ENCODE measurements at regions not wholly inside any gene's neighbourhood (a gene's known extent, or its start where the extent isn't known, plus 50 kb on each side); places are given as distances from the start of the nearest gene placed in this dataset.
"Not testable (repeated sequence)": the region's sequence is repeated elsewhere in the genome, so short reads cannot be mapped to it uniquely, and the experiment has no call there.

DNA sequence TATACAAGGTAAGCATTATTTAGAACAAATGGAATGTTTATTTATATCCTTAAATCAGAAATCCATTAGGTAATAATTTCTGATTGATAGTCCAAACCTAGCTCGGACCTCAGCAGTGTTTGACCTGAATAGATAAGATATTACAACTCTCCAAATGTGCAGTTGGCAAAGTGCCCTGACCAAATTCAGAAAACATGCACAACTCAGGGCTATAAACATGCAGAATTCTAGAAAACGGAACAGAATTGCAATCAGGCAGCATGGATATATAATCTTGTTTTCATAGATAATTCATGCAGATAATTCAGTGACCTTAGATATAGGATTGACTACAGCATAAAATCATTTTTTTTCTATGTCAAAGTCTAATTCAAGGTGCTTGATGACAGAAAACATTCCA lies 626.6 kb upstream of the CITED2 start:
- in situ Hi-C loops (cut with HindIII; ENCODE audit: low sequenced_read_pairs) = no loop called here

DNA sequence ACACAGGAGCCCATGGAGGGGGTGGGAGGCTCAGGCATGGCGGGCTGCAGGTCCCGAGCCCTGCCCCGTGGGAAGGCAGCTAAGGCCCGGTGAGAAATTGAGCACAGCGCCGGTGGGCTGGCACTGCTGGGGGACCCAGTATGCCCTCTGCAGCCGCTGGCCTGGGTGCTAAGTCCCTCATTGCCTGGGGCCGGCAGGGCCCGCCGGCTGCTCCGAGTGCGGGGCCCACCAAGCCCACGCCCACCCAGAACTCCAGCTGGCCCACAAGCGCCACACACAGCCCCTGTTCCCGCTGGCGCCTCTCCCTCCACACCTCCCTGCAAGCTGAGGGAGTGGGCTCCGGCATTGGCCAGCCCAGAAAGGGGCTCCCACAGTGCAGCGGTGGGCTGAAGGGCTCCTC lies 625.2 kb upstream of the CITED2 start:
- in situ Hi-C loops (cut with HindIII; ENCODE audit: low sequenced_read_pairs) = not testable (repeated sequence)

DNA sequence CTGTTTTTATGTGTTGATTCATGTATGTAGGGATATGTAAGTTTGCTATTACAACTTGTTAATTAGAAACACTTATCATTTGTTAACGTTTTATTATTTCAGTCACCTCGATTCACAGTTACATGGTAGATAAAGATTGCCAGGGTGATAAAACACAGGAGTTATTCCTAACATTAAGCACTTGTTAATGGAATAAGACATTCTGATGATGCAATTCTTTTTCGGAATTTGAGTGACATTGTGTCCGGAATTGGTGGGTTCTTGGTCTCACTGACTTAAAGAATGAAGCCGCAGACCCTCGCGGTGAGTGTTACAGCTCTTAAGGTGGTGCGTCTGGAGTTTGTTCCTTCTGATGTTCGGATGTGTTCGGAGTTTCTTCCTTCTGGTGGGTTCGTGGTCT lies 624.0 kb upstream of the CITED2 start:
- in situ Hi-C loops (cut with HindIII; ENCODE audit: low sequenced_read_pairs) = not testable (repeated sequence)

DNA sequence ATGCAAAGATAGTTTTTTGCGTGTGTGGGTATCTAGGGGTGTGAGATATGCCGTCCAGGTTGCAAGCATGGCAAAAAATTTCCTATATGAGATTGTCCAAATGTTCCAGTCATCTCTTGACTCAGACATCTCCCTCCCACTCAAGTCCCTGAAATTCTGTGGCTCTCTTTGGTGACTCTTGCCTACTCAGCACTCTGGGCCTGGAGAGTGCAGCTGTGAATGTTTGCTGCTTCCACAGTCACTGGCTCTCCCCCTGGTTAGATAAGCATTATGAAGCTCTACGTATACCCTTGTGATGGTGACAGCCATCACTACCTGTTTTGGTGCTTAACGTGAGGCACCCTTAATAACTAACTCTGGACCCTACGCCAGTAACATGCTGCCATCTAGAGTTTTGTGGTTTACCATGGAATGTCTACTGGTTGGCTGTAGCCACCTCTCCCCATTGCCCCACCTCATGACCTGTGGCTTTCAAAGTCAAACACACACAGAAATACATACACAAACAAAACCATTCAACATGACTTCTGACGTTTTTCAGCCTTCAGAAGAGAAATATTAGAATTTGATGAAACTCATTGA lies 621.9 kb upstream of the CITED2 start:
- in situ Hi-C loops (cut with HindIII; ENCODE audit: low sequenced_read_pairs) = no loop called here

DNA sequence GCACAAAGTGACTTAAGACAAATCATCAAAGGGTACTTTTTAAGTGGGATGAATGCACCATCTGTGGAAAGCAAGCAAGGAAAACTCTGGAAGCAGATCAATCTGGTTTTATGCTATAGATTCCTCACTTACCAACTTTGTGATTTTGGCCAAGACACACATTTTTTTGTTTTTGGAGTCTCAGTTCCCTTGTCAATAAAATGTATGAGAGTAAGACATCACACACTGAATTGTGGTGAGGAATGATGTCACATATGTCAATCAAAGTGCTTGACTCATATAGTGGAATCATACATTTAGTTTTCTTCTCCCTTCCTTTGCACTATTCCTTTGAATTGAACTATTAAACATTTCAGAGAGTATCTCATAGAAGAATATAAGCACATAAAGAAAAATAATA lies 620.5 kb upstream of the CITED2 start:
- in situ Hi-C loops (cut with HindIII; ENCODE audit: low sequenced_read_pairs) = no loop called here

DNA sequence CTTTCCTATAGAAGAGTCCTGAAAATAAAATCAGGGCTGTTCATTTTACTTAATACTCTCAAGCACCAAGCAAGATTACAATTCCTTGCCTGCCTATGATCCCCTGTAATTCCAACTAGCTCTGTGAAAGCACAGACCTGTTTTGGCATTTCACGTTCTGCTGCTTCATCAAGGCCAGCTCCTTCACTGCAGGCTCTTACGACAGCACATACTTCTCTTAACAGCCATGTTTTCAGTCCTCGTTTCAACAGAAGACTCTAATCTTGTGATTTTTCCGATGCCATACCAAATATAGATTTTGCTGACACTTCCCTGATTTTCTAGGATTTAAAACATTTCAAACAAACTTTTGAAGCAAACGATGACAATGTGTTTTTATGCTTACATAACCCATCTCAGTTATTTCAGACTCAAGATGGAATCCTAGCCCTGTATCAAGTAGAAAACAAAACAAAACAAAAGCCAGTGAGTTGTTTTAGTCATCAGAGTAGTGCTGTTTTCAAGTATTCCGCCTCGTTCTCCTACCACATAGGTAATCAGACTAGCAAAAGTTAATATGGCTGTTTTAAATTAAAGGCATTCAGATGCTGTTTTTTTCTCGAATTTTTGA lies 616.5 kb upstream of the CITED2 start:
- in situ Hi-C loops (cut with HindIII; ENCODE audit: low sequenced_read_pairs) = no loop called here

DNA sequence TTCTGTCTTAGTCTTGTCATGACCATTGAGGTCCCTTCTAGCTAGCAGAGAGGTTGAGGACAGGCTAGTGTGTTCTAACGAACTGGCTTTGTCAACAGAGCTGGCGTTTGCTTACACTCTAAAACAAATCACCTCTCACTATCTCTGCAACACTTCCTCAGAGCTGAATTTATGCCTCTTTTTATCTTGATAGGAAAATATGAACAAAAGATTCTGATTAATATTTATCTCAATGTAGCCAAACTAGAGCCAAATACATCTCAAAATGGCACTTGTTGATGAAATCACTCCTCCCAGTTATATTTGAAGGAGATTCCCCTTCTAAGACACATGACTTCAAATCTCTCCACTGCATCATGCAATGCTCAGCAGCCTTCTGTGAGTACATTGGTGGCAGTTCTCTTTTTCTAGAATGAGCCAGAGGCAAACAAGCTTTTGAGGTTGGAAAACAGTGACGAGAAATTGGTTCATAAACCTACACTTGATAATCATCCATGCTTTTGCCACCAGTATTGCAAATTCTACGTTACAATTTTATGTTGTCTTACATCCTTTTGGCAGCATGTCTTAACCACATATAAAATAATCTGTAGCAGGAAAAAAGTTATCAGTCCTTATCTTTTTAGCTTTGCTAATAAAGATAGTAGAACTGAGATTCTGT lies 615.7 kb upstream of the CITED2 start:
- in situ Hi-C loops (cut with HindIII; ENCODE audit: low sequenced_read_pairs) = no loop called here

DNA sequence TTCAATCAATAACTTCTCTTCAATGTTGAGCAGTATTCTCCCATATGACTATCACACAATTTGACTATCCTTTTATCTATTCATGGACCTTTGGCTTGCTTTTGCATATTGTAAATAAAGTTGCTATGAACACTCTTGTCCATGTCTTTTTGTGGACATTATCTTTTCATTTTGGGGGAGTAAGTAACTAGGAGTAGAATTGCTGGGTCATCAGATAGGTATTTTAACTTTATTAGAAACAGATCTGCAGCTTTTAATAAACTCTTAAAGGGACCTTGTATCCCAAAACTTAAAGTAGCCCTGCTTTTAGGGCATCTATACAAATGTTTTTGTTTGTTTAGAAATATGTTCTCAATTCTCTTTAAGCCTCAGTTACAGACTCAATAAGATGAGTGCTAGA lies 614.2 kb upstream of the CITED2 start:
- in situ Hi-C loops (cut with HindIII; ENCODE audit: low sequenced_read_pairs) = no loop called here

DNA sequence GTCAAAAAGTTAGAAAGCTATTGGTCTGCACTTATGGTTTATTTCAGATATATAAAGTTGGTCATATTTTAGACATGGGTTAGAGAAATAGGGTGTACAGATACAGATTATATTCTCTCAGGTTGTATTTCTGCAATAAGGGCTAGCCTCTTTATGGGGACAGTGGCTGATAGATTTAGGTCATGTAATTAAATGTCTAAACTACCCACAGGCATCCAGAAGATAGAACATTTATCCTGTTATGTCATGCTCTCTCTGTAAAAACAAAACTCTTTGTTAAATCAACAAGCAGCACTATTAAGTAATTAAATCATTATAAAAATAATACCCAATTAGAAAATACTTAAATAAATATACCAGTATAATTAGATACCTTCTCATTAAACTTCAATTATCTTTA lies 612.6 kb upstream of the CITED2 start:
- in situ Hi-C loops (cut with HindIII; ENCODE audit: low sequenced_read_pairs) = no loop called here

DNA sequence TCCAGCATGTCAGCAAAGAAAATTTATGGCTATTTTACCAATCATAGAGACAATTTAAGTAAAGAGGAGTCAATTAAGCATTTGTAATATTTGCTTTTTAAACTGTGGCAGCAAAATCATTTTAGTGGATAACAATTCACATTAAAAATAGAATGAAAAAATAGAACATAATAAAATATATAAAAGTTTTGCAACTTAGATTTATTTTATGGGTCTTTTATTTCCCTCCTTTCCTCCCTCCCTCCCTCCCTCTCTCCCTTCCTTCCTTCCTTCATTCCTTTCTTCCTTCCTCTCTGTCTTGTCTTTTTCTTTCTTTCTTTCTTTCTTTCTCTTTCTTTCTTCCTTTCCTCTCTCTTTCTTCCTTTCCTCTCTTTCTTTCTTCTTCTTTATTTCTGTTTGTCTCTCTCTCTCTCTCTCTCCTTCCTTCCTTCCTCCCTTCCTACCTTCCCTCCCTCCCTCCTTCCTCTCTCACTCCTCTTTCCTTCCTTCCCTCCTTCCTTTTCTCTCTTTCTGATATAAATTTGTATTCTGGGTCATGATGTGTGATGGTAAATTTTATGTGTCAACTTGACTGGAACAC lies 610.9 kb upstream of the CITED2 start:
- in situ Hi-C loops (cut with HindIII; ENCODE audit: low sequenced_read_pairs) = no loop called here

DNA sequence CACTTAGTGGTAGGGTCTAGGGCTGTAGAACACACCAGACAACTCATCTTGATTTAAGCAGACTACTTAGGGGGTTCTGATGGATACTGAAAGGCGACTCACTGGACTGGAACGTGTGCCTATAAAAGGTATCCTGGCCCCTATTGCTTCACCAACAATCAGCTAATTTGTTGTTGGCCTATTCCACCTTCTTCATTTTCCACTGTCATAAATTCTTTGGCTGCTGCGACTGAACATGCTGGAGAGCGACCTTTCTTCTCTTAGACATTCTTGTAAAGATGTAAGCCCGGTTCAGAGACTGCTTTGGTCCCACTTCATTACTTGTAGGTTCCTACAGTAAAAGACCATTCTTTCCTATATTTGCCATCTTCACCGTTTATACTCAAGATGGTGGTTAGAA lies 609.9 kb upstream of the CITED2 start:
- in situ Hi-C loops (cut with HindIII; ENCODE audit: low sequenced_read_pairs) = no loop called here

DNA sequence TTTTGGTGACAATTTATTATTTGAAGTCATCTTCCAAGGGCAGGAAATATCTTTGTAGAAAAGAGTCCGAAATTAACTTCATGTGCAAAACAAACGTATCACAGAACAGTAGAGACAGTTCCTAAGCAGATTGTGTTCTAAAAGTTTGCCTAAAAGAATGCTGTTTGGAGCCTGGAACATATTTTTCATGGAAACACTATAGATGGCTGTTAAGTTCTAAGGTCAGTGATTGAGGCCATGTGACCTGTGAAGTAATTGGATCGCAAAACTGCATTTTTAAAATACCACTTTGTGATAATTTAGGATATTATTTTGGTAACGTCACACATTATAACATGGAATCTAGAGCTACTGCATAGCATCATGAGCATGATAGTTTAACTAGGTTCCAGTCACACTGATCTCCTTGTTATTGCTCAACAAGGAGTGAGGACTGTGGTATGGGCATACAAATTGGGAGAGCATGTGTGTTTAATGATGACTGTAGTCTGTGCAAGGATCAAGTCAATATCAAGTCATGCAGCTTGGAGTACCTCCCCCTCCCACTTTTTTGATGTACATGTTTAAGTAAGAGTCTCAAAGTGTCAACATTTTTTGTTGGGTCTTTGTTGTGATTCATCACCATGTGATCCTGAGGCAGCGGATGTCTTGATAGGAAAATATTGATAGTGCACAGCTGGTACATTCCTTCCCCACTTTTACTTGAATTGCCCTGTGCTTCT lies 609.3 kb upstream of the CITED2 start:
- in situ Hi-C loops (cut with HindIII; ENCODE audit: low sequenced_read_pairs) = no loop called here

DNA sequence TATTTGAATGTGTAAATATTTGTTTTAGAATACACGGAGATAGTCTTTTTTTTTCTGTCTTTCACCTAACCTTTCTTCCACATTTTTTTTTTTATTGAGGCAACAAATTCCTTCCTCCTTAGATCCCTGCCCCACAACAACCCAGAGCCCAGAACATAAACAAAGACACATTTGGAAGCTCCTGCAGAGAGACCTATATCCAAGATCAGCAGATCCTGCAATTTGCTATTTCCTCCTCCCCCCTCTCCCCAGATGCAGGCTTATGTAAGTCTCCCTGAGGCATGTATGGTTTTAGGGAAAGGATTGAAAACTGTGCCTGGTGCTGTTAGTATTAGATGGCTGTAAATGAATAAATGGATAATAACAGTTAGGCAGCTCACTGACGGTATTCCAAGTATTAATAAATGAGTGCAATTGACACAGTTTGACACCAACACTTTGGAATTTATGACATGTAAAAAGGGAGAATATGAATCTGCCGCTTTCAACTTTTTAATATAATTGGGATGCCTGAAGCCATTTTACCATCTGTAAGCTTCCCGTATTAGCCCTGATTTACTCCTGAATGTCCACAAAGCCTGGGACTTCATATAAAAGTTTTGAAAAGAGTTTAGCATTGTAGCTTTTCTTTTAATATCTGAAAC lies 608.3 kb upstream of the CITED2 start:
- in situ Hi-C loops (cut with HindIII; ENCODE audit: low sequenced_read_pairs) = no loop called here

DNA sequence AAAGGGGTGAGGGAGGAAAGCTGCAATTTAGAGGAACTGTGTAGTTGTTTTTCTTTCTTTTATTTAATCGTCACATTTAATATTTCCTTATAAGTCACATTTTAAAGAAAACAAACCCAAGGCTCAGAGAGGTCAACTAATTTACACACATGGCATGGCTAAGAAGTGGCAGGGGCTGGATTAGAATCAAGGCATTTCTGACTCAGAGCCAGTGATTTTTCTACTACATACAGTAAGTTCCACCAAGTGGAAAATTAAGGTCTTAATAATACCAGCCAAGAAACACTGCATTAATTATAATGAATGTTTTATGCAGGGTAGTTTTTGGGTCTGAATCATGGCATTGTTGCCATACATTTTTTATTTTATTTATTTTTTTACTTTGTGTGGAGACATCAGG lies 607.7 kb upstream of the CITED2 start:
- in situ Hi-C loops (cut with HindIII; ENCODE audit: low sequenced_read_pairs) = no loop called here

DNA sequence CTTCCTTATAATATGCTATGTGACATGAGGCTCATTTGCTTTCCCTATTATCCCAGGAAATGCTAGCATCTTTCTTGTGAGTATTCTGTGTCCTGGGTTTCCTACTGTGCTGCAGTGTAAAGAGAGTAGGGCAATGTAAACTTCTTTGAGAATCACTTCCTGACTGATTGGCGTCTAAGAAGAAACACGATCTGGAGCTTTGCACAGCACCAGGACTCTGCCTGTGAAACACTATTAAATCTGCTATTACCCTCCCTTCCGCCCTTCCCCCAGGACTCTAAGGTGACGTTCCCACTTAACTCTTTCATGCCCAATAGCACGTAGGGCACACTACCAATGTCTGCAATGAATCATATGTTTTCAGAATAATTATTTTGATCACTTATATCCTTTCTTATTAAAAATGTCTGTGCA lies 607.3 kb upstream of the CITED2 start:
- in situ Hi-C loops (cut with HindIII; ENCODE audit: low sequenced_read_pairs) = no loop called here

DNA sequence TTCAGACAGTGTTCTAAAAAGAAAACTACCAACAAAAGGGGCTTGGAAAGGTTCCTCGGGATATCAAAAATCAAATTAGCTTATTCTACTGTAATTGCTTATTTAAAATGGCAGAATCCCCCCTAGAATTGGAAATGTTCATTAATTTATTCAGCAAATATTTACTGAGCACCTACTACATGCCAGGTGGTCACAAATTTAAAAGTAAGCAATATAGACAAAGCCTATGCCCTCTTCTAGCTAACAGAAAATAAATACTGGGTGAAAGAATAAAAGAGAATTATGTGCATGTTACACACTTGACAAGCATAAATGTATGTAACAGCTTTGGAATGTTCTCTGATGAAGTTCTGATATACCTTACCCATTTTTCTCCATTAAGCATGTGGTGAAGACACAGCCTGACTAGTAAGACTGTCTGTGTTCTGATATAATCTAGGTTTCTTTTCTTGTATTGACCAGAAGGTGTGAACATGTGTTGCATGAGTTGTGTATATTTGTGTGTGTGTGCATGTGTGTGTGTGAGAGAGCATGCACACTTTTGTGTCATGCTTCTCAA lies 606.7 kb upstream of the CITED2 start:
- in situ Hi-C loops (cut with HindIII; ENCODE audit: low sequenced_read_pairs) = no loop called here

DNA sequence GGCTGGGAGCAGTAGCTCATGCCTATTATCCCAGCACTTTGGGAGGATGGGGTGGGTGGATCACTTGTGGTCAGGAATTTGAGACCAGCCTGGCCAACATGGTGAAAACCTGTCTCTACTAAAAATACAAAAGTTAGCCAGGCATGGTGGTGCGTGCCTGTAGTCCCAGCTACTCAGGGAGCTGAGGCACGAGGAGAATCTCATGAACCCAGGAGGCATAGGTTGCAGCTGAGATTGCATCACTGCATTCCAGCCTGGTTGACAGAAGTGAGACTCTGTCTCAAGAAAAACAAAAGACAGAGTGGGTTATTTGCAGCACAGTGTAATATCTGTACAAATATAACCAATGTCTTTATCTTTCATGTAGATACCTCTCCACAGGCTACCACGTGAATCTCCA lies 606.2 kb upstream of the CITED2 start:
- in situ Hi-C loops (cut with HindIII; ENCODE audit: low sequenced_read_pairs) = not testable (repeated sequence)

DNA sequence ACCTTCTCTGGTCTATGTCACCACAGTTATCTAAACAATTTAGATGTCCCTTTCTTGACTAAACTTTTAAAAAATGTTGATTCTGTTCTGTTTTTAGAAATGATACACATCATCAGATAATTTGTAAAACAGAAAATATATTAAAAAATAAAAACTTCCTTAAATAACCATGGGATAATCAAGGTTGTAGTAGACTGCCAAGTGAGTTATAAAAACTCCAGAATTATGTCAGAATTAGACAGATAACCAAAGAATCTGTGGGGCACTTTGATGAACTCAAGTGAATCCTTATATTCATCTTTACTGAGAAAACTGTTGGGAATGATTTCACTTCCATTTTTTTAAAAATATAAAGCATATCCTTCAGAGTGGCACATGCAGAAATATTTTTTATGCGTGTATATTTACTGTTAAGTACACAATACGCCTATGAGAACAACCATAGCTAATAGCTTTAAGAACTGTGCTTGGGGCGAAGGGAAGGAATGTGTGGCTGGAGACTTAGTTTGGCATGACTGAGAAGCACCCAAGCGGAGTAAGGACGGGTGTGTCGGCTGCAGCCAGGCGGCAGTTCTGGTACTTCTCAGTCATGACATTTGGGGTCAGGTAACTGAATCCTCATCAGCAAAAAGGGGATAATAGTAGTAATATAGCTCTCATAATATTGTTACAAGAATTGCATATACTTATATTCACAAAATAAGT lies 604.7 kb upstream of the CITED2 start:
- in situ Hi-C loops (cut with HindIII; ENCODE audit: low sequenced_read_pairs) = no loop called here

DNA sequence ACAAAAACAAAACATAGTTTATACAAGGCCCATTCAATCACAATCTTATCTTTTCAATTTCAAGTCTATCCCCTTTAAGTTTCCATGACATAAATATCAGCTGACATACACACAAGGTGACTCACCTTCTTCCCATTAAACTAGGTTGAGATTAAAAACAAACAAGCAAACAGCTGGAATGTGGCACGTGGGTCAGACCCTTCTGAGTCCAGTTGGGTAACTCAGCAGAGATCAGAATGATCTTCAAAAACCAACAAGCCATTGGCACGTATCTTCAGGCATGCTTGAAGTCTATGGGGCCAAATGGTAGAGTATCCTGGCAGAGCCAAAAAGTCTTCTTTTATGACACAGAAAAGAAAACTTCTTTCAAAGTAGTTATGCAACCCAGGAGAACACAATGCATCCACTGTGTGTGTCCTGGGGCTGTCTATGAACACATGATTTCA lies 603.5 kb upstream of the CITED2 start:
- in situ Hi-C loops (cut with HindIII; ENCODE audit: low sequenced_read_pairs) = no loop called here

DNA sequence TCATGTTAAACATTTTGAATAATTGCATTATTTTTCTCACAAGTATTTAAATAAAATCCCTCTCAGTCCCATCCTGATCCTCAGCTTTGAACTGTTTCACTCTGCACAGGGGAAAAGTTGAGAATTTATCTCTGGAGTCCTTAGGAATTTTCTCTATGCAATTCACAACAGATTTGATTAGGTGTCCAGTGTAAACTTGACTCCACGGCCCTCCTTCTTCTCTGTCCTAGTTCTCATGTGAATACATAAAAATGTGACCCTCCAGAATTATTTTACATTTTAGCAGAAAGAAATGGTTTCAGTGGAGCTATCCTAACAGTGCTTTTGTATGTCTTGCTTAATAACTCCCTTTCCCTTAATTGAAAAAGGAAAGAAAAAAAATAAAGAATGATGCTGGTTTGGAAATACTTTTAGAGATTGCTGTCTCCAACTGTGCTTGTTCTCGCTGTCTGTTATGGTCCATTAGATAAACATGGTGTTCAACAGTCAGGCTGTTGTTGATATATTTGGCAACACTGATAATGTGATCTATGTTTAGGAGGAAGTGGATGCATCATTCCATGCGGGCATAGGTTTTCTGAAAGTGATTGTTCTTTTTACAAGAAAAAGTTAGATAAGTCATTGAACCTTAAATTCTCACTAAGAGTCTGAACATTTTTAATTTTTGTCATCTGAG lies 599.4 kb upstream of the CITED2 start:
- in situ Hi-C loops (cut with HindIII; ENCODE audit: low sequenced_read_pairs) = no loop called here
